Right lung (tissue), 2 donors: ENCODE measurements at regions not wholly inside any gene's neighbourhood (a gene's known extent, or its start where the extent isn't known, plus 50 kb on each side); places are given as distances from the start of the nearest gene placed in this dataset.
"Not testable (repeated sequence)": the region's sequence is repeated elsewhere in the genome, so short reads cannot be mapped to it uniquely, and the experiment has no call there.

Experiments used
- DNase-seq, 2 donors: peaks; one replicate each; pipeline ENCODE4 v3.0.0-alpha.2; 2013

DNA sequence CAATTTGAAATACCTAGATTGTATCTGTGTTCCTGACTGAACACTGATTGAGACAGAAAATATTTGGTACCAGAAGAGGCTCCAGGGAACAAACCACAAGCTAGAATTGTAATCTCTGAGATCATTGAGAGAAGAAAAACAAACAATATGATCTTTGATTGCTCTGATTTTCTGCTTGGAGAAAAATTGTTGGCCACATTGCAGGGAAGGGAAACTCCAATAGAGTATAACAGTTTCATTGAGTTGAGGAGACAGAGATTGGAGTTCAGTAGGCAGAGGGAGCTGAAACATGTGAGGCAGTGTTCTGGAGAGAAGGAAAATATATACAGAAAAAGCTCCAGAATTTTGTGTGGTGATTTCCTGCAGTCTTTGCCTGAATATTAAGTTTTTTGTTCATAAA is 158.2 kb downstream of the C4orf33 start:
- no peak for DNase-seq

DNA sequence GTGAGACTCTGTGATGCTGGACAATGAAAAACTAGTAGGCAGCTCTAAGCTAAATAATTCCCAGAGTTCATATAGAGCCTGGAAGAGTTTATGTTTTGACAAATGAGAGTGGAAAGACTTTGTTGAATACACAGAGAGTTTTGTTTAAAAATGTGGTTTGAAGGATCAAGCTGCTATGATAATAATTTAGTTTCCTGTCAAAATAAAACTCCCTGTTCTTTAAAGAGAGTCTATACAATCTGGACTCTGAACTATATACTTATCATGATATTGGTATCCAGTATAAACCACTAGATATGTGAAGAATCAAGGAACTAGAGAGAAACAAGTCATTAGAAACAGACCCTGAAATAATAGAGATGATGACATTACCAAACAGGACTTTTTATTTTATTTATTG is 158.6 kb downstream of the C4orf33 start:
- DNase-seq: no peak

DNA sequence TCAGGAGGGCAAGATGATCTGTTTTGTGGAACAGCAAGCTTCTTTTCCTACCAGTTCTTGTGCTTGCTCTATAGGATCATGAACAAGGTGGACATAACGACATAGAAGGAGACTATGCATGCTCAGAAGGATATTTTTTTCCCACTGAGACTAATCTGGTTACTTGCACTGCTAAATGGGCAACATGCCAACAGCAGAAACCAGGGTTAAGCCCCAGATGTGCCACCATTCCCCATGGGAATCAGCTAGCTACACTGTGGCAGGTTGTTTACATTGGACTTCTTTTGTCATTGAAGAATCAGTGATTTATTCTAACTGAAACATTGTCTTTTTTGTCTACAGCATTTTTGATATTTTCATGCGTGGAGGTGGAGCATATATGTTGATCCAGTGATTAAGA is 165.6 kb downstream of the C4orf33 start:
- DNase-seq: no peak

DNA sequence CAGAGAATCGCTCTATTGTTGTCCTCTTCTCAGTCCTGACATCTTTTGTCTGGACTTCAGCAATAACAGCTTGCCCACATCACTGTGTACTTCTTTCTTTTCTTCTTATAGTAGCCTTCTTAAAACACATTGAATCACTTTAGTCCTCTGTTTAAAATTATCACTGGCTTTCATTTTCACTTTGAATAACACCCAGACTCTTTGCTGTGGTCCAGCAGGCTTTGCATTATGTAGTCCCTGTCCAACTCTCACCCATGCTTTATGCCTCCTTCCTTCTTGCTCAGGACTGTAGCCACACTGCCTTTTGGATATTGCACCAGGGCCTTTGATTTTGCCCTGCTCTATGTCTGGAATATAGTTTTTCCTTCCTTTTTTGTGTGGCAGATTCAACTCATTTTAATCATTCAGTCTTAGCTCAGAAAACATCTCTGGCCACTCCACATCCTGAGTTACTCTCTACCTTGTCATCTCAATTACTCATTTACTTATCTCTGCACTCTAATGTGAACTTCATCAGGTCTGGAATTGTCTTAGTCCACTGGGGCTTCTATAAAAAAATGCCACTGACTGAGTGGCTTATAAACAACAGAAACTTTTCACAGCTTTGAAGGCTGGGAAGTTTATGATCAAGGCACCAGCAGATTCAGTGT is 168.2 kb downstream of the C4orf33 start:
- DNase-seq: no peak

DNA sequence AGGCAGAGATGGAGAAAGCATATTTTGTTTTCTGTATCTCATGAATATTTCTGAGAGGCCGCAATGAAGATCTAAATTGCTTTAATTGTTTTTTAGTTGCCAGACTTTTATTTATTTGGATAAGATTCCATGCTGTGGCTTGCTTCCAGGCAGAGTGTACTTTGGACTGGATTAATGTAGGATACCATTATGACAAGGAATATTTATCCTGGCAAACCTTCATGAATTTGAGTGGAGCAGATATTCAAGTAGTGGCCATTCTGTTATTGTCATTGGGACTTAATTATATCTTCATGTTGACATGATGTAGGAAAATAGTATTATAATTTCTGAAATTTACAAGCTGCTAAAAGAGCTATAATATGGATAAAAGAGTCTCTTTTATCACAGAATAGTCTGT is 182.9 kb downstream of the C4orf33 start:
- DNase-seq: peak; percentile 64 to 66

DNA sequence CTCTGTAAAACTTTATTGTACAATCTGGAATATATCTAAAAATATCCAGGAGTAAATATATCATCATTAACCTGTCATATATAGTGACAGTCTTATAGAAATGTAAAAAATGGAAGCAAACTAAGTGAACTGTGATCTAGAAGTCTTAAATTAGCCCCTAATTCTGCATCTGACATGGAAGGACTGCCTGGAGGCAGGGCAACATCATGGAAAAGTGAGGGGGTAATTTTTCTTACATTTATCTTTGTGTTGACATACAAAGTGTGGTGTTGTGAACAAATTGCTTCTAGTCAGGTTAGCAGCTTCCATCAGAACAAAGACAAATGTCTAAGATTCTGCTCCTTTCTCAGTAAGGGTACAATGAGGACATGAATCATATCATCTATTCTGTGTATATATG is 186.3 kb downstream of the C4orf33 start:
- DNase-seq: no peak

DNA sequence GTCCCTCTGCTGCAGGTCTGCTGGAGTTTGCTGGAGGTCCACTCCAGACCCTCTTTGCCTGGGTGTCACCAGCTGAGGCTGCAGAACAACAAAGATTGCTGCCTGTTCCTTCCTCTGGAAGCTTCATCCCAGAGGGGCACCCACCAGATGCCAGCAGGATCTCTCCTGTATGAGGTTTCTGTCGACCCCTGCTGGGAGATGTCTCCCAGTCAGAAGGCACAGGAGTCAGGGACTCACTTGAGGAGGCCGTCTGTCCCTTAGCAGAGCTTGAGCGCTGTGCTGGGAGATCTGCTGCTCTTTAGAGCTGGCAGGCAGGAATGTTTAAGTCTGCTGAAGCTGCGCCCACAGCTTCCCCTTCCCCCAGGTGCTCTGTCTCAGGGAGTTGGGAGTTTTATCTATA is 196.2 kb downstream of the C4orf33 start:
- not testable (repeated sequence) for DNase-seq

DNA sequence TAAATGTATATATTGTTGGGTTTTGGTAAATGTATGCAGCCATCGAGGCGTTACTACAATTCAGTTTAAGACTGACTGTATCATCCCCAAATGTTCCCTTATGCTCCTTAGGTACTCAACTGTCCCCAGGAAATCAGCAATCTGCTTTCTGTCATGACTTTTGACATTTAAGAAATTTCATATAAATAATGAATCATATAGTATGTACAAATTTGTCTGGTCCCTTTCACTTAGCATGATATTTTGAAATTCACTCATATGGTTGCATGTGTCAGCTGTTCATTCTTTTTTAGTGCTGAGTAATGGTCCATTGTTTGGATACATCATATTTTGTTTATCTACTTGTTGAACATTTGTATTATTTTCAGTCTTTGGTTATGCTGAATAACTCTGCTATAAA is 218.8 kb downstream of the C4orf33 start:
- no peak for DNase-seq

DNA sequence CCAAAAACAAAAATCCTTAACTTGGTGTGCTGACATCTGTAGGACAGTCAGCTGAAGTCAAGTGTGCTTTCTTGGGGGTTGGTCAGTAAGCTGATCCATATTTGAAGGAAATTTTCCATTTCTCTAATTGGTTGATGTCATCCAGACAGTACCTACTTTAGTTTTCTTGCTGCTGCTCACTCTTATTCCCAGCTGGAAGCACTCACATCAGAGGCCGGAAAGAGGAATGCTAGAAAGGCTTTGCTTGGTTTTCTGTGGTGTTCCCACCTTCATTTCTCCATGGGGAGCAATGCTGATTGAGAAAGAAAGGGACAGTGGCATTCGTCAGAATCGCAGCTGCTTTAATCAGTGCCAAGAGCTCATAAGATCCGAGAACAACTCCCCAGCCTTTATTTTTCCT is 227.0 kb downstream of the C4orf33 start:
- no peak for DNase-seq

DNA sequence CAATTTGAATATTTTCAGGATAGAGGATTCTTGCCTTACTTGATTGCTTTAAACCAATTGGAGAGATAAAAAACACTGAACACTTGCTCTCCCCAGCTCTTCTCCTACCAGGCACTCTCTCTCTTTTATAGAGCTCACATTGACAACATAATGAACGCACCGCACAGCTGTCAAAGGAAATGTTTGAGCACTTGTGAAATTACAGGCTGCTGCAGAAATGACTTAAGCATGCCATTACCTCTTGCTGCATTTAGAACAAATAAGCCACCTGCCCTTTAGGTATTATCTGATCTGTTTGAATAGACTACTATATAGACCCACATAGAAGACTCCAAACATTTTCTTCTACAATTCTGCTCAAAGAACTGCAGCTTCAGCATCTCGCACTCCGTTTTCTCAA is 227.7 kb downstream of the C4orf33 start:
- DNase-seq: no peak

DNA sequence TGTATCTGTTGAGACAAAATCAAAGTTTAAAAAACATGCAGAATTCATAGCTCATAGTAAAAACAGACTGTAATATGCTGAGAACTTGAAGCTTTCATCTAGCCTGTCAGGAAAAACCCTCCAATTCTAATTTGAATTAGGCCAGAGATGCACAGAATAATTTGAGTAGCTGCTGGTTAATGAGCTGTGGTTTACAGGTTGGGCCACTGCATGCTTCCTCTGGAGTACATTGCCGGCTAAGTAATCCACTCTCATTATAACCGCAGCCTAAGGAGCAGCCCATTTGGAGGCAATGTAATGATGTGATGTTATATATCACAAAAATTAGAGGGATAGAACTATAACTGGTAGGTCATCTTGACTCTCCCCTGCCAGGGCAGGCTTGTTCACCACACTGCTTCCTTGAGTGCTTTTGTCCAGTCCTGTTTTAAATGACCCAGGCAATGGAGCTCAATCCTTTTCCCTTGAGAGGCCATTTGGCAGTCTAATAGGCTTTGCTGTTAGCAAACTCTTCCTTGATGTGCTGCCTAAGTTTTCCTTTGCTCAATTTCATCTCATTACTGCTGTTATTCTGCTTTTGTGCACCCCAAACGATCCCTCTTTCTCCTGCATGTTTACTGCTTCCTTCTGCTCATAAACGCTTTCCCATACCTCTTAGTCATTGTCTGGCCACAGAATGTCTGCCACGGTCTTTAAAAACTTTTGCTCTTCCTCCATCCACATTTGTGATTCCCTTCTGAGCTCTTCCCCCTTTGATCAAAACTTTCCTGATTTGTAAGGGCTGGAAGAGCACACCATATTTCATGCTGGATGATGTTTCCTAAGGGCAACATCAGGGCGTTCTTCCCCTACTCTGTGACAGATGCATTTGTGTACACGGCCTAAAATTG is 230.9 kb downstream of the C4orf33 start:
- DNase-seq: no peak

DNA sequence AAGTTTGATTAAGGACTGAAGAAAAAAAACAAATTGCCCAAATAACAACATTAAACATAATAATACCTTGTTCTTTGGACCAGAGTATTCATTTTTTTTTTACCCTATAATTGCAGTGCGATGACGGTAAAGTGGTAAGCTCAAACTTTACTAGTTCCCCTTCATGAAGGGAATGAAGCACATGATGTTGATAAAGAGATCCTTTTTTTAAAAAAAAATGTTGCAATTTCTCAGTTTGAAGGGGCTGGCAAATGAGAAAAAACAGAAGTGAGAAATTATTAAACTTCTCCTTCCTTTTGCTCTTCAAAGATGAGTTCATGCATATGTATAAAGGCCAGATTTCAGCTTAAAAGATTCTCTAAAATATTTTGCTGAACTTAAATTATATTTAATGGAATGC is 231.7 kb downstream of the C4orf33 start:
- no peak for DNase-seq

DNA sequence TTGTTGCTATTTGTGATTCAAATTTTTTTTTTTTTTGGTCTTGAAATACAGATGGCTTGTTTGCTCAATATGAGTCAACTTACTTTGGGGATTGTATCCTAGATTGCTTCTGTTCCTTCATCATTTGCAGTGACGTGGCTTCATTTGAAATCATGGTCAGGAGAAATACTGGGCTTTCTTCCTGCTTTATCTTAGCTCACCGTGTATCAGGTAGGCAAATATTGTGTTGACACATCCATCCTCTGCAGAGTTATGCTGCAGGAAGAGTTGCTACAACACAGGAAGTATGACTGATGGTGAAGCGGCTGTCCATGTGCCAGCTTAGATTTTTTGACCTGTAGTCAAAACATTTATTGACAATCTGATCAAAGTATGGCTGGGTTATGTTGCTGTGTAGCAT is 232.2 kb downstream of the C4orf33 start:
- DNase-seq: no peak

DNA sequence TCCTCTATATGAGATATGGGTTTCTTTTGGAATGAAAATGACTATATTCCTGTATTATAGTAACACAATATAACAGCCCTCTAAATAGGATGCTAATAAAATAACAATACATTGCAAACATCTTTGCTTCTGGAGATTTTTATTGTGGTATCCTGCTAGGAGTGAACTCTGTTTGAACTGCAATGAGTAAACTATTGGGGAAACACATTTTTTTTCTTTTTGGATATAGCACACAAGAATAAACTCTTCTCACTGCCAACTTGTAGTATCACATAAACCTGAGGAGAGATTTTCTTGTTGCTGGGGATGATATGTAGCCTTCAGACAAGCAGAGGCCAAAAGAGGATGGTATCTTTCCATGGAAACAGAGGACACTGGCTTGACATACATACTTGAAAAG is 238.2 kb downstream of the C4orf33 start:
- no peak for DNase-seq

DNA sequence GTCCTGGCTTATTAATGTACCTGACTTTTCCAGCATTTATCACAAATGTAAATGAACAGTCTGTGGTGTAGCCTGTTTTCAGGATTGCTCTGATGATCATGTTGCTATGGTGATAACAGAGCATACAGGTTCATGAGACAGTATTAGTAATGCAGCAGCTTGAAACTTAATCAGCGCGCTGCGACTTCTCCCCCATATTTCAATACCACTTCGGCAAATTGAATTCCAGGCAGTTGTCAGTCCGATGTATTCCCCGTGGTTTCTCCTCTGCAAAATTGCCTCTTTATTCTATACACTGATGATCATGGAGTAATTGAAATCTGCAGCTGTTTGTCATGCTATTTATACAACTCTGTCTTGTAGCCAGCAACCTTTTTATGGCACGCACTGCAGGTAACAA is 239.3 kb downstream of the C4orf33 start:
- no peak for DNase-seq

DNA sequence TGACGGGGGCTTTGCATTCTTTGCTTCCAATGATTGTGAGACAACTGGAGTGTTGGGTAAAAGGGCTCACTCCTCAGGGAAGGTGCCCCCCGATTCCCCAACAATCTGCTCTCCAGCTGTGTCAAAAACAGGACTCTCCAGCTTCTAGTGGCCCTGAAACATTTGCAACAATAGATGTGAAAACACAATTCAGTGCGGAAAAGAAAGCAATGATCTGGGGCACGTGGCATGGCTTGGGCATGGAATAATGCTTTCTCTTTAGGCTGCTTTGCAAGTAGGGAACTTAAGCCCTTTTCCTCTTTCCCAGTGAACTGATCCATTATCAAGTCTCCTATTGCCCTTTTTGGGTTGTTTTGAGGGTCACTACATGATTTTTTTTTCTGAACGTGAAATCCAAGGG is 239.9 kb downstream of the C4orf33 start:
- no peak for DNase-seq

DNA sequence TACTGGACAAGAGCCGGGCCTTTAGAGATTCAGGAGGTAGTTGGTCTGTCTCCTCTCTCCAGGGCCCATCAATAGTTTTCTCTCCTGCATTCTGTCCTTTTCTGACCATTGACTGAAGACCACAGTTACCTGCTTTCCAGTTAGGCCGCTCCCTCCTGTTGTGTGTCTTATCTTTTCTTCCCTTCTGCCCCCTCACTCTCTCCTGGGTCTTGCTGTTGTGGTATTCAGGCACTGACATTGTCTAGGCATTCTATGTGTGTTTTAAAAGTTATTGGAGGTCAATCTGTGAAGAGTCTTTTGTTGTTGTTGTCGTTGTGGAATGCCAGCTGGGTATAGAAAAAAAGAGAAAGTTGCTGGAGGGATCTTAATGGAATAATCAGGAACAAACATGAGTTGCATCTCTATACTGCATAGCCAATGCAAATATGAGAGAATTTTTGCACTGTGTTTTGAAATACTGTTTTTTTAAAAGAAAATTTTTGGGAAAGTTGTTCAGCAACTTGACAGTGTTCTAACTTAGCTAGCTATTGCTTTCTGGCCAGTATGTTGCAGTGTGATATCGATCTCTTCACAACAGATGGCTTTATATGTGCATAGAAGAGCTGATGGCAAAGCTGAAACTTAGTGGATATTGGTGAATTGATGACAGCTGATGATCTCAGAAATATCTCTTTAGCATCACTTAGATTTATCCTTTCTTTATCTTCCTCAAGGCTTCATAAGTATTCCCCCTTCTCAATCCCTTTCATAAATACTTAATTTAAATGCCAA is 240.7 kb downstream of the C4orf33 start:
- DNase-seq: no peak

DNA sequence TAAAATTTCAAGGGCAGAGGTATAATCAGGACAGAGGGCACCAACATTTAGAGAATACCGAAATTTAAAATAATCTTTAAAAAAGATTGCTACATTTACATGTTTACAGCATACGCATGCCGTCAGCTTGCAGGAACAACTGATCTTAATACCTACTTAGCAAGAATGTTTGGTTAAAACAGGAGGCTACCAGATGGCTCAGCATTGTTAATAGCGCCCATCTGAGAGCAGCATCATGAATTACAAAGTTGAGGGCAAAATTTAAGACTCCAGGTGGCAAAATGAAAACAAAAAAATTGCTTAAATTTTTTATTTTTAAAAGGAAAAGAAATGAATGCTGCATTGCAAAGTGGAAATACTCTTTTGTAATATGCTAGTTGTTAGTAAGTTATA is 241.3 kb downstream of the C4orf33 start:
- DNase-seq: no peak

DNA sequence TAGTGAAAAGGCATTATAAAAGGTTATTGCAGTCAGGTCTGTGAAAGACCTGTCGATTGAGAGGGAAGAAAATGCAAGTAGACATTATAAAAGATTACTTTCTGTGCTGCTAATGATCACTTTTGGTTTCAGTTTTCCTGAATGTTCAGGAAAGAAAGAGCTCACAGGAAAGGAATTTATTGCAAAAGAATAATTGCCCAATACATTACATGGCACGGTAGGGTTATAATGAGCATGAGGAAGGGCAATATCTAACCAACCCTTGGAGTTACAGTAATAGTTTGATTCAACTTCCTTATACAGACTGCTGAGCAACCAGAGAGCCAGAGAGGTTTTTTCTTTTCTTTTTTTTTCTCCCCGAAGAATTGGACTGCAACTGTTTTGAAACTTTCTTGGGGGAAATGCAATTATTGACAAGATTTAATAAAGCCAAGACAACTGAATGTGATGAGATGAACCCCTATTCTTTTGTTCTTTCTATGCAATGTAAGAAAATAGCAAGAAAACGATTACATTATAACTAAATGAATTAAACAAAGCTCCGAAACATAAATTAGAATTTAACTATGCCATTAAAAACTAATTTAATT is 247.0 kb downstream of the C4orf33 start:
- peak; percentile 62 to 75 for DNase-seq

DNA sequence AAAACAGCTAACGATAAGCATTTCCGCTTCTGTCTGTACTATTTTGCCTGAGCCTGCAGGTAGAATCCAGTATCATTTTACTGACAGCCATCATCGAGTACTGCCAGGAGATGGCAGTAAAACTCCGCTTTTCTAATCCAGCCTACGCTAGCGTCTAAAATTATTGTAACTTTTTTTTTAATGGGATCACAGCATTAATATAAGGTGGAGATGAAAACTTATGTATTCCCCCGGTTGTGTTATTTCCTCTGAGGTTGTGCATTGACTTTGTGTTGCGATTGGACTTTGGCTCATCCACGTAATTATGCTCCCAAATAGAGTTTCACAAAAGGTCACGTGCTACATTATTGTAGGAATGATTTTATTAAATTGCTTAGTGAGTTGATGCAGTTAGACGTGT is 248.1 kb downstream of the C4orf33 start:
- no peak for DNase-seq

DNA sequence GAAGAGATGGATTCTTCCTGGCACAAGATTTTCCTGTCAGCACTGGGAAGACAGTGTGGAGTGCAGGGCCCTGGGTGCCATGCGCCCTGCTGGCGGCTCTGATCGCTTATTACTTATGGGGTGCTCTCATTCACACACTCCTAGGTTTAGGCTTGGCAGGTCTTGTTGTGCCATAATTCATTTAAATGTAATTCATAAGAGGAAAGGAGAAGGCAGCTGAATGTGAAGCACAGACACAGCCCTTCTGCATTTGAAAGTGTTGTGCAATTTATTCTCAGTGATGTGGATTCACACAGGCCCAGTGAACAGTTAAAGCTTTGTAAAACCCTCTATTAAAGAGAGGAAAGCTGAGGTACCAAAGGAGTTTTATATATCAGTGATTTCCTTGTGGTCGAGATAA is 249.7 kb downstream of the C4orf33 start:
- DNase-seq: no peak

DNA sequence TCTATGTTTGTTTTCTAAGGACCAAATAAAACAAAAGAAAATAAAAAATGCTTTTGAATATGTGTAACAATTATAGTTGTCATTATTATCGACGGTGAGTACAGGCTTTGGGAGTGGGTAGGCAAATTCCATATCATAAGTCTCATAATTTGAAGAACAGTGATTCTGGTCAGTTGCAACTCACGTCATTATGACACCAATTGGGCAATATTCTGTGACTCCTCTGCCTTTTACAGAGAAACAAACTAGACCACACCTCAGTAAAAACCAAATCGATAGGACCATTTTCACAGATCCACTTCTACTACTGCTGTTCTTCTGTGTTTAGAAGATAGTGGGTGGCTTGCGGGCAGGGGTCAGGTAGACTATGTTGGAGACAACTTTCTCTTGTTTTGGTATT is 250.1 kb downstream of the C4orf33 start:
- no peak for DNase-seq
